ENCODE measurements at regions not wholly inside any gene's neighbourhood (a gene's known extent, or its start where the extent isn't known, plus 50 kb on each side); places are given as distances from the start of the nearest gene placed in this dataset.

- no peak for DNase-seq (ENCODE audit: low spot score)
- Mint-ChIP-seq H3K4me3 (no peak overlapping the region), H3K4me1 (ENCODE audit: low read depth) (no peaks in the 10 kb centered on the region), H3K36me3 (ENCODE audit: low read depth) (no peaks in the 10 kb centered on the region), H3K9me3 (peaks cover 19% of the 10 kb centered on the region), H3K27ac (no peak overlapping the region), H3K27me3 (ENCODE audit: low read depth) (no peaks in the 10 kb centered on the region)
These were observed 1085.0 kb upstream of the TENM4 start for GRCh38 chr11:80525663-80526405.

GRCh38 chr11:80524349-80524748 lies 1083.5 kb upstream of the TENM4 start:
- H3K27me3 Mint-ChIP-seq (ENCODE audit: low read depth): no peaks in the 10 kb centered on the region
- peaks cover 18% of the 10 kb centered on the region for H3K9me3 Mint-ChIP-seq
- no peaks in the 10 kb centered on the region for H3K36me3 Mint-ChIP-seq (ENCODE audit: low read depth)

GRCh38 chr11:80523057-80523456 lies 1082.2 kb upstream of the TENM4 start:
- Mint-ChIP-seq H3K36me3 (ENCODE audit: low read depth) (no peaks in the 10 kb centered on the region), H3K4me1 (ENCODE audit: low read depth) (no peaks in the 10 kb centered on the region), H3K4me3 (no peak overlapping the region), H3K27me3 (ENCODE audit: low read depth) (no peaks in the 10 kb centered on the region), H3K9me3 (peaks cover 14% of the 10 kb centered on the region), H3K27ac (no peak overlapping the region)
- DNase-seq (ENCODE audit: low spot score): no peak

More at GRCh38 chr11:80524349-80524748, 1083.5 kb upstream of the TENM4 start:
- Mint-ChIP-seq H3K4me3 (no peak overlapping the region), H3K27ac (no peak overlapping the region), H3K4me1 (ENCODE audit: low read depth) (no peaks in the 10 kb centered on the region)
- no peak for DNase-seq (ENCODE audit: low spot score)

- Mint-ChIP-seq H3K4me3 (no peak overlapping the region), H3K9me3 (peaks cover 20% of the 10 kb centered on the region), H3K27ac (no peak overlapping the region), H3K4me1 (ENCODE audit: low read depth) (no peaks in the 10 kb centered on the region), H3K27me3 (ENCODE audit: low read depth) (no peaks in the 10 kb centered on the region), H3K36me3 (ENCODE audit: low read depth) (no peaks in the 10 kb centered on the region)
- no peak for DNase-seq (ENCODE audit: low spot score)
These were observed 1080.8 kb upstream of the TENM4 start for GRCh38 chr11:80521592-80521991.

- Mint-ChIP-seq H3K27ac (no peak overlapping the region), H3K27me3 (ENCODE audit: low read depth) (no peaks in the 10 kb centered on the region), H3K36me3 (ENCODE audit: low read depth) (no peaks in the 10 kb centered on the region), H3K9me3 (peaks cover 23% of the 10 kb centered on the region), H3K4me3 (no peak overlapping the region), H3K4me1 (ENCODE audit: low read depth) (no peaks in the 10 kb centered on the region)
- no peak for DNase-seq (ENCODE audit: low spot score)
These were observed 1079.7 kb upstream of the TENM4 start for GRCh38 chr11:80520507-80520887.

GRCh38 chr11:80519596-80520506 lies 1079.0 kb upstream of the TENM4 start:
- Mint-ChIP-seq H3K36me3 (ENCODE audit: low read depth) (no peaks in the 10 kb centered on the region), H3K4me1 (ENCODE audit: low read depth) (no peaks in the 10 kb centered on the region), H3K27ac (no peak overlapping the region), H3K4me3 (no peak overlapping the region), H3K9me3 (peaks cover 20% of the 10 kb centered on the region), H3K27me3 (ENCODE audit: low read depth) (no peaks in the 10 kb centered on the region)
- no peak for DNase-seq (ENCODE audit: low spot score)

- Mint-ChIP-seq H3K27ac (no peak overlapping the region), H3K4me3 (no peak overlapping the region), H3K36me3 (ENCODE audit: low read depth) (no peaks in the 10 kb centered on the region)
These were observed 1076.9 kb upstream of the TENM4 start for GRCh38 chr11:80517701-80518100.

GRCh38 chr11:80515097-80515496 lies 1074.3 kb upstream of the TENM4 start:
- Mint-ChIP-seq H3K4me1 (ENCODE audit: low read depth) (no peaks in the 10 kb centered on the region), H3K4me3 (no peak overlapping the region), H3K27ac (no peak overlapping the region), H3K9me3 (peaks cover 26% of the 10 kb centered on the region), H3K36me3 (ENCODE audit: low read depth) (no peaks in the 10 kb centered on the region), H3K27me3 (ENCODE audit: low read depth) (no peaks in the 10 kb centered on the region)
- DNase-seq (ENCODE audit: low spot score): no peak

More at GRCh38 chr11:80517701-80518100, 1076.9 kb upstream of the TENM4 start:
- H3K27me3 Mint-ChIP-seq (ENCODE audit: low read depth): no peaks in the 10 kb centered on the region
- H3K9me3 Mint-ChIP-seq: peaks cover 29% of the 10 kb centered on the region
- no peaks in the 10 kb centered on the region for H3K4me1 Mint-ChIP-seq (ENCODE audit: low read depth)
- no peak for DNase-seq (ENCODE audit: low spot score)

- Mint-ChIP-seq H3K4me3 (no peak overlapping the region), H3K36me3 (ENCODE audit: low read depth) (no peaks in the 10 kb centered on the region), H3K27ac (no peak overlapping the region), H3K27me3 (ENCODE audit: low read depth) (no peaks in the 10 kb centered on the region), H3K4me1 (ENCODE audit: low read depth) (no peaks in the 10 kb centered on the region), H3K9me3 (peaks cover 33% of the 10 kb centered on the region)
- no peak for DNase-seq (ENCODE audit: low spot score)
These were observed 1071.7 kb upstream of the TENM4 start for GRCh38 chr11:80512491-80512890.

GRCh38 chr11:80505771-80506170 lies 1064.9 kb upstream of the TENM4 start:
- H3K4me3 Mint-ChIP-seq: no peak overlapping the region
- DNase-seq (ENCODE audit: low spot score): no peak
- no peak overlapping the region for H3K27ac Mint-ChIP-seq
- peaks cover 18% of the 10 kb centered on the region for H3K9me3 Mint-ChIP-seq
- H3K4me1 Mint-ChIP-seq (ENCODE audit: low read depth): no peaks in the 10 kb centered on the region
- H3K27me3 Mint-ChIP-seq (ENCODE audit: low read depth): no peaks in the 10 kb centered on the region
- H3K36me3 Mint-ChIP-seq (ENCODE audit: low read depth): no peaks in the 10 kb centered on the region

- H3K27ac Mint-ChIP-seq: no peak overlapping the region
- no peaks in the 10 kb centered on the region for H3K36me3 Mint-ChIP-seq (ENCODE audit: low read depth)
- H3K4me3 Mint-ChIP-seq: no peak overlapping the region
- no peaks in the 10 kb centered on the region for H3K4me1 Mint-ChIP-seq (ENCODE audit: low read depth)
- H3K9me3 Mint-ChIP-seq: peaks cover 28% of the 10 kb centered on the region
- H3K27me3 Mint-ChIP-seq (ENCODE audit: low read depth): no peaks in the 10 kb centered on the region
- DNase-seq (ENCODE audit: low spot score): no peak
These were observed 1063.2 kb upstream of the TENM4 start for GRCh38 chr11:80503990-80504389.

- Mint-ChIP-seq H3K9me3 (peaks cover 19% of the 10 kb centered on the region), H3K4me3 (no peak overlapping the region), H3K4me1 (ENCODE audit: low read depth) (no peaks in the 10 kb centered on the region), H3K27ac (no peak overlapping the region), H3K36me3 (ENCODE audit: low read depth) (no peaks in the 10 kb centered on the region), H3K27me3 (ENCODE audit: low read depth) (no peaks in the 10 kb centered on the region)
- no peak for DNase-seq (ENCODE audit: low spot score)
These were observed 1061.7 kb upstream of the TENM4 start for GRCh38 chr11:80502511-80502910.

GRCh38 chr11:80495116-80495515 lies 1054.3 kb upstream of the TENM4 start:
- Mint-ChIP-seq H3K27ac (no peak overlapping the region), H3K36me3 (ENCODE audit: low read depth) (no peaks in the 10 kb centered on the region), H3K4me3 (no peak overlapping the region)

GRCh38 chr11:80487952-80488351 lies 1047.1 kb upstream of the TENM4 start:
- Mint-ChIP-seq H3K4me1 (ENCODE audit: low read depth) (no peaks in the 10 kb centered on the region), H3K4me3 (no peak overlapping the region), H3K27me3 (ENCODE audit: low read depth) (no peaks in the 10 kb centered on the region), H3K27ac (no peak overlapping the region), H3K9me3 (peaks cover 36% of the 10 kb centered on the region), H3K36me3 (ENCODE audit: low read depth) (no peaks in the 10 kb centered on the region)
- DNase-seq (ENCODE audit: low spot score): no peak

More at GRCh38 chr11:80495116-80495515, 1054.3 kb upstream of the TENM4 start:
- Mint-ChIP-seq H3K9me3 (peaks cover 30% of the 10 kb centered on the region), H3K4me1 (ENCODE audit: low read depth) (no peaks in the 10 kb centered on the region), H3K27me3 (ENCODE audit: low read depth) (no peaks in the 10 kb centered on the region)
- DNase-seq (ENCODE audit: low spot score): no peak

Data from T-helper 2 cell treated with Interferon-gamma antibody and Interleukin-4, amounts not matched to agents 5 μg/mL and 100 μg/mL, for 36 hours (primary cell).